ENCODE measurements at regions not wholly inside any gene's neighbourhood (a gene's known extent, or its start where the extent isn't known, plus 50 kb on each side); places are given as distances from the start of the nearest gene placed in this dataset.
A peak's percentile ranks its signal among the peaks of the same experiment; 100 is the strongest.

DNA sequence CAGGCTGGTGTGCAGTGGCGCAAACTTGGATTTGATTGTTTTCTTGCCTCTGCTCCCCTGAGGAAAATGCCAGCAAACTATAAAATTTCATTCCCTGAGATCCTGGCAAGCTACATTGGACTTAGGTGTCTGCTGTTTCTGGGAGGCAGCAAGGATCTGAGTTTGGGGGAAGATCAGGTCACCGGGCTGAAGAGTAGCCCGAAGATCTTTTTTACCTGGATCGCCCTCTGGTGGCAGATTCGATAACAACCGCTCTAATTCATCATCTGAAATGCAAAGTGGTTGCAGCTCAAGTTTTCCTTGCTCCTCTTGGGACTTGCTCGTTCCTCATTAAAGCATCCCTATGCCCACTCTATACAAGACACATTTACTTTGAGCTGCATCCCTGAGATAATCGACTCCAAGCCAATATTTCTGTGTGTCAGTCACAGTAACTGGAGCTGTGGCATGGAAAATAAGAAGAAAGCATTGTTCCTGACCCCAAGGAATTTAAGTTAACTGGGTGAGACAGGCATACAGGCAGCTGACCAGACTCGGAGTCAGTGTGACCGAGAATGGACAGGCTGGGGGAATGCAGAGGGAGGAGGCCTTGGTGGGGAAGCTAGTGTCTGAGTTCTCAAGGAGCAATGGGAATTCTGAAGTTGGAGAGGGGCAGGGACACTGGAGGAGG lies 131.8 kb upstream of the PROKR2 start:
- intact Hi-C loops (cut with DNase I), result loop anchor here (1.0 to 10.0 kb wide), 2 partner anchors 243 to 244 kb away; no protein-coding TSS in a partner anchor
- ATAC-seq (peak in 1 of 4 donors; percentile 58), DNase-seq (no peak)
- Histone ChIP-seq H3K4me3 (no peak overlapping the region), H3K9me3 (no peaks in the 10 kb centered on the region), H3K27me3 (ENCODE audit: insufficient read depth in 3 of 3, low read length in 2 of 3) (peaks cover 0 to 4% (median 0%) of the 10 kb centered on the region in 3 donors), H3K27ac (no peak overlapping the region), H3K4me1 (no peaks in the 10 kb centered on the region), H3K36me3 (ENCODE audit: insufficient read depth in 1 of 2, low read depth in 1 of 2) (no peaks in the 10 kb centered on the region)
- TF ChIP-seq, protein P1, sequence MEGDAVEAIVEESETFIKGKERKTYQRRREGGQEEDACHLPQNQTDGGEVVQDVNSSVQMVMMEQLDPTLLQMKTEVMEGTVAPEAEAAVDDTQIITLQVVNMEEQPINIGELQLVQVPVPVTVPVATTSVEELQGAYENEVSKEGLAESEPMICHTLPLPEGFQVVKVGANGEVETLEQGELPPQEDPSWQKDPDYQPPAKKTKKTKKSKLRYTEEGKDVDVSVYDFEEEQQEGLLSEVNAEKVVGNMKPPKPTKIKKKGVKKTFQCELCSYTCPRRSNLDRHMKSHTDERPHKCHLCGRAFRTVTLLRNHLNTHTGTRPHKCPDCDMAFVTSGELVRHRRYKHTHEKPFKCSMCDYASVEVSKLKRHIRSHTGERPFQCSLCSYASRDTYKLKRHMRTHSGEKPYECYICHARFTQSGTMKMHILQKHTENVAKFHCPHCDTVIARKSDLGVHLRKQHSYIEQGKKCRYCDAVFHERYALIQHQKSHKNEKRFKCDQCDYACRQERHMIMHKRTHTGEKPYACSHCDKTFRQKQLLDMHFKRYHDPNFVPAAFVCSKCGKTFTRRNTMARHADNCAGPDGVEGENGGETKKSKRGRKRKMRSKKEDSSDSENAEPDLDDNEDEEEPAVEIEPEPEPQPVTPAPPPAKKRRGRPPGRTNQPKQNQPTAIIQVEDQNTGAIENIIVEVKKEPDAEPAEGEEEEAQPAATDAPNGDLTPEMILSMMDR (IDR thresholded peaks at IDR 0.05), result peak; percentile 55
- 11 to 14% (median 13%) methylated on average over 10 of the region's 10 CpGs for WGBS, 3 donors

DNA sequence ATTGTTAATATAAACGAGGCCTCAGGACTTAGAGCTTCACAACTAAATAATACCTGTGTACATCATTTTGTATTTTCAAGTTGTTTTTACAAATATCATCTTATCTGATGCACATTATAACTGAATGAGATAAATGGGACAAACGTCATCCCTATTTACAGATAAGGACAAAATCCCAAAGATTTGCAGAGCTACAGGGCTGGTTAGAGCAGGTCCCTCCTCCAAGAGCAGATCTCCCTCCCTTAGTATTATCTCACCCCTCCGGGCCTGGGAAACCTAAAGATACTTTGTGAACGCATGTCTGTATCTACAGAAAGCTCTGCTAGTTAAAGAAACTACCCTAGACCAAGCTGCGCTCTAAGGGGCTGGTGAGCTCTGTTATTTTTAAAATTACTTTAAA lies 130.4 kb upstream of the PROKR2 start:
- H3K4me3 ChIP-seq, result no peak overlapping the region
- no peaks in the 10 kb centered on the region for H3K9me3 ChIP-seq
- H3K36me3 ChIP-seq (ENCODE audit: insufficient read depth in 1 of 2, low read depth in 1 of 2), result no peaks in the 10 kb centered on the region
- TF ChIP-seq, protein P1 (IDR thresholded peaks at IDR 0.05), result no peak
- intact Hi-C loops (cut with DNase I), result loop anchor here in 1 of 2 donors (10.0 kb wide), 1 partner anchor 242 kb away; no protein-coding TSS in a partner anchor
- DNase-seq, result no peak
- 67 to 69% (median 68%) methylated on average over 5 of the region's 5 CpGs for WGBS, 3 donors
- no peak overlapping the region for H3K27ac ChIP-seq
- ATAC-seq, result no peak
- peaks cover 0 to 8% (median 0%) of the 10 kb centered on the region in 3 donors for H3K27me3 ChIP-seq (ENCODE audit: insufficient read depth in 3 of 3, low read length in 2 of 3)
- no peaks in the 10 kb centered on the region for H3K4me1 ChIP-seq

- intact Hi-C loops (cut with DNase I), result loop anchor here in 1 of 2 donors (10.0 kb wide), 1 partner anchor 241 kb away; no protein-coding TSS in a partner anchor
- H3K27me3 ChIP-seq (ENCODE audit: insufficient read depth in 3 of 3, low read length in 2 of 3), result peaks cover 0 to 8% (median 0%) of the 10 kb centered on the region in 3 donors
- TF ChIP-seq, protein P1 (IDR thresholded peaks at IDR 0.05), result no peak
- H3K27ac ChIP-seq, result no peak overlapping the region
- no peak for ATAC-seq
- no peaks in the 10 kb centered on the region for H3K4me1 ChIP-seq
- DNase-seq, result no peak
- no peak overlapping the region for H3K4me3 ChIP-seq
- 74 to 81% (median 75%) methylated on average over 6 of the region's 6 CpGs for WGBS, 3 donors
- H3K9me3 ChIP-seq, result no peaks in the 10 kb centered on the region
- no peaks in the 10 kb centered on the region for H3K36me3 ChIP-seq (ENCODE audit: insufficient read depth in 1 of 2, low read depth in 1 of 2)
These were observed 128.9 kb upstream of the PROKR2 start for GRCh38 chr20:5445611-5446010.

- Histone ChIP-seq H3K4me1 (no peaks in the 10 kb centered on the region), H3K27me3 (ENCODE audit: insufficient read depth in 3 of 3, low read length in 2 of 3) (peaks cover 0 to 8% (median 0%) of the 10 kb centered on the region in 3 donors), H3K4me3 (no peak overlapping the region), H3K27ac (no peak overlapping the region), H3K9me3 (no peaks in the 10 kb centered on the region), H3K36me3 (ENCODE audit: insufficient read depth in 1 of 2, low read depth in 1 of 2) (no peaks in the 10 kb centered on the region)
- ATAC-seq, result no peak
- no peak for DNase-seq
- TF ChIP-seq, protein P1 (IDR thresholded peaks at IDR 0.05), result no peak
- intact Hi-C loops (cut with DNase I), result loop anchor here in 1 of 2 donors (10.0 kb wide), 1 partner anchor 237 kb away; no protein-coding TSS in a partner anchor
- 81 to 83% (median 81%) methylated on average over 5 of the region's 5 CpGs for WGBS, 3 donors
These were observed 125.3 kb upstream of the PROKR2 start for GRCh38 chr20:5442101-5442500.
